C1 segment of cervical spinal cord (tissue), 14 donors: ENCODE measurements at regions not wholly inside any gene's neighbourhood (a gene's known extent, or its start where the extent isn't known, plus 50 kb on each side); places are given as distances from the start of the nearest gene placed in this dataset.

Experiments used
- DNase-seq, 14 donors: peaks; one replicate each; lab custom pipeline; 2025; lab: John Stamatoyannopoulos, UW

DNA sequence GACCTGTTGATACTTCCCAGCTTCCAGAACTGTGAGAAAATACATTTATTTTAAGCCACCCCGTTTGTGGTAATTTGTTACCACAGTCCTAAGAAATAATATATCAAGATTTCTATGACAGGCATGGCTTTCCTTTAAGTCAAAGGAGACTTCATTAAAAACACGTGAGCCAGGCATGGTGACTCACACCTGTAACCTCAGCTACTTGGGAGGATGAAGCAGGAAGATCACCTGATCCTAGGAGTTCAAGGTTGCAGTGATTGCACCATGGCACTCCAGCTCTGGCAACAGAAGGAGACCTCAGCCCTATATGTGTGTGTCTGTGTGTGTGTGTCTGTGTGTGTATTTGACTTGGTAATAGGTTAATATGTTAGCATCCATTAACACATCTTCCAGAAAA lies 69.8 kb upstream of the SCN7A start:
- no peak for DNase-seq

DNA sequence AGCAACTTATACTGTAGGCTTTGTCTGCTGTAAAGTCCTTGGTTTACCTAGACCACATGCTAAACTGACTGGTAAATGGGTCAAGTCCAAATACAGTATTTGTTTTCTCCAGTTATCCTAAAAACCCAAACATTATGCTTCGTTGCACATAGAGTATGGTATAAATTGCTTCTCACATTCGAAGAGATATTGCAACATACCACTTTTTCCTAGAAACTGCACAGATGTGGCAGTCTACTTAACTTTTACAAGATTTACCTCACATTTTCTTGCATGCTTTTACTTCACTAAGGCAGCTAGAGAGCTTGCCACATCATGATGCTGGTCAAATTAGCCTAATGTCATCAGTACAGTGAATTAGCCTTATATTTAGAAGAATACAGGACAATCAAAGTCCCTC lies 66.0 kb upstream of the SCN7A start:
- DNase-seq, result no peak

DNA sequence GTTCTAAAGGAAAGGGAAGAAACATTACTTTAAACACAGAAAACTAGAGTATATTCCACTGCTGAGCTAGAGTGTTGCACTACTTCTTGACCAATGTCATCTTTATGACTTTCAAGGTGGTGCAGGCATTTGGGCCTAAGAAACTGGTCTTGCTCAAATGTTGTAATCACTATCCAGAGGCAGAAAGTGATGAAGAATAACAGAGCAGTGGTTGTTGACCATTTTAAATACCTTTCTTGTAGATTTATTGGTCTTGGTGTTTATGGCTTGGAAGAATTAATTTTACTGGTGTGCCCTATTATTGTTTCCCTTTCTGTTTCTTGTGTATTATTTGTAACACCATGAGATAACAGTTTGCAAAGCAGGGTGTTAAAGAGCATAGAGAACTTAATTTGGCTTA lies 56.9 kb upstream of the SCN7A start:
- DNase-seq, result no peak

DNA sequence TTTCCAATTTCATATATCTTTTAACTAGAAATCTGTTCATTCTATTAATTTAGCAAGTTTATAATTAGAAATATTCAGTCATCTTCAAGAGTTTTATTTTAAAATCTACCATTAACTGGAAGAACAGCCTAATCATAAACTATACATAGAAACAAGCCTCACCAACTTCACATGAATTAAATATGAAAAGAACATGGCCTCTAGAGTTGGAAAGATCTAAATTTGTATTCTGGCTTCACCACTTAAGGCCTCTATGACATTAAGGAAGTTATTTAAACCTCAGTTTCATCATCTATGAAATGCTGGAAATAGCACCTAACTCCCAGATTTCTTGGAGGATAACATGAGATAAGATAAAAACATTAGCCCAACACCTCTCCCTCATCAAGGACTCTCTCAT lies 51.4 kb upstream of the SCN7A start:
- DNase-seq, result no peak
